ENCODE measurements at regions not wholly inside any gene's neighbourhood (a gene's known extent, or its start where the extent isn't known, plus 50 kb on each side); places are given as distances from the start of the nearest gene placed in this dataset.

DNA sequence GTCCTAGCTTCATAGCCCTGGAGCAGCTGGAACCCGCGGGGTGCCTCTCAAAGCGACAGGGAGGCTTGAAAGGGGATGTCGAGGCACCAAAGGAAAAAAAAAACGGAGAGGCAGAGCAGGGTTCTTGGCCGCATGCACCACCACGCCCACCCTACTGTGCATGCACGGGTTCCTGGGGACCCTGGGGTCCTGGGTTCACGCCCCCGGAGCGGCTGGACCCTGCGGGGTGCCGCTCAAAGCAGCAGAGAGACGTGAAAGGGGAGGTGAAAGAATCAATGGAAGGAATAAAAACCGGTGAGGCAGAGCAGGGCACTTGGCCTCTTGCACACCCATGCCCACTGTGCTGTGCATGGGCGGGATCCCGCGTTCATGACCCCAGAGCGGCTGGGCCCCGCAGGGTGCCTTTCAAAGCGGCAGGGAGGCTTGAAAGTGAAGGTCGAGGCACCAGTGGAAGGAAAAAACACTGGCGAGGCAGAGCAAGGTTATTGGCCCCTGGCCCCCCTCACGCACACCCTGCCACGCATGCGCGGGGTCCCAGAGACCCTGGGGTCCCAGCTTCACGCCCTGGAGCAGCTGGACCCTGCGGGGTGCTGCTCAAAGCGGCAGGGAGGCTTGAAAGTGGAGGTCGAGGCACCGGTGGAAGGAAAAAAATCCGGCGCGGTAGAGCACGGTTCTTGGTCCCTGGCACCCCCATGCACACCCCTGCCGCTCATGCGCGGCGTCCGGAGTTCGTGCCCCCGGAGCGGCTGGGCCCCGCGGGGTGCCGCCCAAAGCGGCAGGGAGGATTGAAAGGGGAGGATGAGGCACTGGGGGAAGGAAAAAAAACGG lies 318.5 kb downstream of the ALG10 start:
- DNase-seq, result no peak
- H3K36me3 Mint-ChIP-seq (ENCODE audit: insufficient read depth, unreplicated experiment), result peaks cover 17% of the 10 kb centered on the region
- ChIA-PET POLR2A (no interaction called here), CTCF (interaction anchor here (0.7 kb wide), 1 partner anchor 305 kb away, joined by 3 read pairs; no protein-coding TSS in a partner anchor)
- intact Hi-C loops (cut with micrococcal nuclease; ENCODE audit: unreplicated experiment), result no loop called here
- H3K27ac Mint-ChIP-seq (ENCODE audit: unreplicated experiment), result no peak overlapping the region
- BruUV-seq (replicated peaks), result no TSS peak
- TF ChIP-seq, protein P1, sequence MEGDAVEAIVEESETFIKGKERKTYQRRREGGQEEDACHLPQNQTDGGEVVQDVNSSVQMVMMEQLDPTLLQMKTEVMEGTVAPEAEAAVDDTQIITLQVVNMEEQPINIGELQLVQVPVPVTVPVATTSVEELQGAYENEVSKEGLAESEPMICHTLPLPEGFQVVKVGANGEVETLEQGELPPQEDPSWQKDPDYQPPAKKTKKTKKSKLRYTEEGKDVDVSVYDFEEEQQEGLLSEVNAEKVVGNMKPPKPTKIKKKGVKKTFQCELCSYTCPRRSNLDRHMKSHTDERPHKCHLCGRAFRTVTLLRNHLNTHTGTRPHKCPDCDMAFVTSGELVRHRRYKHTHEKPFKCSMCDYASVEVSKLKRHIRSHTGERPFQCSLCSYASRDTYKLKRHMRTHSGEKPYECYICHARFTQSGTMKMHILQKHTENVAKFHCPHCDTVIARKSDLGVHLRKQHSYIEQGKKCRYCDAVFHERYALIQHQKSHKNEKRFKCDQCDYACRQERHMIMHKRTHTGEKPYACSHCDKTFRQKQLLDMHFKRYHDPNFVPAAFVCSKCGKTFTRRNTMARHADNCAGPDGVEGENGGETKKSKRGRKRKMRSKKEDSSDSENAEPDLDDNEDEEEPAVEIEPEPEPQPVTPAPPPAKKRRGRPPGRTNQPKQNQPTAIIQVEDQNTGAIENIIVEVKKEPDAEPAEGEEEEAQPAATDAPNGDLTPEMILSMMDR (IDR thresholded peaks at IDR 0.05; ENCODE audit: insufficient read depth in 1 of 2, low read depth in 1 of 2, low read length in 1 of 2, severe bottlenecking in 1 of 2, unreplicated experiment in 1 of 2), result no peak
- no peak overlapping the region for H3K4me3 ChIP-seq (ENCODE audit: low read depth, low read length)
- H3K27me3 ChIP-seq (replicated peaks; ENCODE audit: control insufficient read depth, insufficient read depth, low read length), result no peaks in the 10 kb centered on the region; the same call in none of the 2 replicates
- no peaks in the 10 kb centered on the region for H3K9me3 ChIP-seq
- H3K9me3 Mint-ChIP-seq (ENCODE audit: unreplicated experiment), result no peaks in the 10 kb centered on the region
- no peaks in the 10 kb centered on the region for H3K4me1 Mint-ChIP-seq (ENCODE audit: low read depth, unreplicated experiment)
- H3K4me3 Mint-ChIP-seq (ENCODE audit: unreplicated experiment), result no peak overlapping the region
- peaks cover 48% of the 10 kb centered on the region for H3K27me3 Mint-ChIP-seq (ENCODE audit: insufficient read depth, unreplicated experiment)
- no peaks in the 10 kb centered on the region for H3K36me3 ChIP-seq (ENCODE audit: control insufficient read depth, insufficient read depth, low read length)
- peaks cover 3% of the 10 kb centered on the region; the same call in 1 of the 2 replicates for H3K4me1 ChIP-seq

DNA sequence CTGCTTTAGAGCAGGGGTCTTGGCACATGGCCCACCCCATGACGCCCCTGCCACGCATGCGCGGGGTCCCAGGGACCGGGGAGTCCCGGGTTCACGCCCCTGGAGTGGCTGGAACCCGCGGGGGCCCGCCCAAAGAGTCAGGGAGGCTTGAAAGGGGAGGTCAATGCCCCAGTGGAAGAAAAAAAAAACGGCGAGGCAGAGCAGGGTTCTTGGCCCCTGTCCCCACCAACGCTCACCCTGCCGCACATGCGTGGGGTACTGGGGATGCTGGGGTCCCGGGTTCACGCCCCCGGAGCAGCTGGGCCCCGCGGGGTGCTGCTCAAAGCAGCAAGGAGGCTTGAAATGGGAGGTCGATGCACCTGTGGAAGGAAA lies 319.1 kb downstream of the ALG10 start:
- H3K4me1 ChIP-seq, result peaks cover 3% of the 10 kb centered on the region; the same call in 1 of the 2 replicates
- intact Hi-C loops (cut with micrococcal nuclease; ENCODE audit: unreplicated experiment), result no loop called here
- H3K4me3 ChIP-seq (ENCODE audit: low read depth, low read length), result no peak overlapping the region
- DNase-seq, result no peak
- ChIA-PET CTCF (interaction anchor here (0.7 kb wide), 1 partner anchor 306 kb away, joined by 3 read pairs; no protein-coding TSS in a partner anchor), POLR2A (no interaction called here)
- H3K9me3 Mint-ChIP-seq (ENCODE audit: unreplicated experiment), result no peaks in the 10 kb centered on the region
- H3K4me3 Mint-ChIP-seq (ENCODE audit: unreplicated experiment), result no peak overlapping the region
- H3K36me3 ChIP-seq (ENCODE audit: control insufficient read depth, insufficient read depth, low read length), result no peaks in the 10 kb centered on the region
- no peak overlapping the region for H3K27ac Mint-ChIP-seq (ENCODE audit: unreplicated experiment)
- H3K9me3 ChIP-seq, result no peaks in the 10 kb centered on the region
- no peaks in the 10 kb centered on the region; the same call in 1 of the 2 replicates for H3K27me3 ChIP-seq (replicated peaks; ENCODE audit: control insufficient read depth, insufficient read depth, low read length)
- TF ChIP-seq, protein P1 (IDR thresholded peaks at IDR 0.05; ENCODE audit: insufficient read depth in 1 of 2, low read depth in 1 of 2, low read length in 1 of 2, severe bottlenecking in 1 of 2, unreplicated experiment in 1 of 2), result no peak
- no TSS peak for BruUV-seq (replicated peaks)
- peaks cover 18% of the 10 kb centered on the region for H3K36me3 Mint-ChIP-seq (ENCODE audit: insufficient read depth, unreplicated experiment)
- peaks cover 48% of the 10 kb centered on the region for H3K27me3 Mint-ChIP-seq (ENCODE audit: insufficient read depth, unreplicated experiment)
- peaks cover under 1% of the 10 kb centered on the region for H3K4me1 Mint-ChIP-seq (ENCODE audit: low read depth, unreplicated experiment)

GRCh38 chr12:34342048-34342447 lies 319.8 kb downstream of the ALG10 start:
- no peaks in the 10 kb centered on the region for H3K36me3 ChIP-seq (ENCODE audit: control insufficient read depth, insufficient read depth, low read length)
- peaks cover 55% of the 10 kb centered on the region for H3K27me3 Mint-ChIP-seq (ENCODE audit: insufficient read depth, unreplicated experiment)
- H3K4me3 ChIP-seq (ENCODE audit: low read depth, low read length), result no peak overlapping the region
- intact Hi-C loops (cut with micrococcal nuclease; ENCODE audit: unreplicated experiment), result no loop called here
- no peak for DNase-seq
- H3K9me3 ChIP-seq, result no peaks in the 10 kb centered on the region
- H3K4me1 Mint-ChIP-seq (ENCODE audit: low read depth, unreplicated experiment), result peaks cover 7% of the 10 kb centered on the region
- no TSS peak for BruUV-seq (replicated peaks)
- peak overlapping the region; percentile 10 for H3K4me3 Mint-ChIP-seq (ENCODE audit: unreplicated experiment)
- no peaks in the 10 kb centered on the region; the same call in 1 of the 2 replicates for H3K27me3 ChIP-seq (replicated peaks; ENCODE audit: control insufficient read depth, insufficient read depth, low read length)
- ChIA-PET CTCF (no interaction called here), POLR2A (no interaction called here)
- peaks cover 24% of the 10 kb centered on the region for H3K36me3 Mint-ChIP-seq (ENCODE audit: insufficient read depth, unreplicated experiment)
- H3K9me3 Mint-ChIP-seq (ENCODE audit: unreplicated experiment), result no peaks in the 10 kb centered on the region
- H3K27ac Mint-ChIP-seq (ENCODE audit: unreplicated experiment), result no peak overlapping the region
- peaks cover 5% of the 10 kb centered on the region; the same call in 1 of the 2 replicates for H3K4me1 ChIP-seq
- TF ChIP-seq, protein P1 (IDR thresholded peaks at IDR 0.05; ENCODE audit: insufficient read depth in 1 of 2, low read depth in 1 of 2, low read length in 1 of 2, severe bottlenecking in 1 of 2, unreplicated experiment in 1 of 2), result no peak
